NCI-H2196 (cell line): ENCODE measurements at regions not wholly inside any gene's neighbourhood (a gene's known extent, or its start where the extent isn't known, plus 50 kb on each side); places are given as distances from the start of the nearest gene placed in this dataset.

ENCODE experiments used
- DNase-seq: peaks from one replicate; lab custom pipeline; 2025; ENCODE audit not compliant: unreplicated experiment; lab: John Stamatoyannopoulos, UW

GRCh38 chr5:30764704-30765103 is 428.8 kb upstream of the CDH6 start:
- DNase-seq: no peak

- DNase-seq: no peak
These were observed 433.8 kb upstream of the CDH6 start for GRCh38 chr5:30759731-30760130.

- no peak for DNase-seq
These were observed 441.5 kb upstream of the CDH6 start for GRCh38 chr5:30752015-30752414.

GRCh38 chr5:30749971-30750370 is 443.5 kb upstream of the CDH6 start:
- DNase-seq: no peak

- no peak for DNase-seq
These were observed 446.1 kb upstream of the CDH6 start for GRCh38 chr5:30747412-30747811.

GRCh38 chr5:30736669-30737068 is 456.8 kb upstream of the CDH6 start:
- DNase-seq: no peak

GRCh38 chr5:30734118-30734517 is 459.4 kb upstream of the CDH6 start:
- DNase-seq: no peak

GRCh38 chr5:30725073-30725472 is 468.4 kb upstream of the CDH6 start:
- DNase-seq: no peak

- DNase-seq: no peak
These were observed 495.3 kb upstream of the CDH6 start for GRCh38 chr5:30698217-30698616.

GRCh38 chr5:30693326-30693725 is 500.2 kb upstream of the CDH6 start:
- DNase-seq: no peak

GRCh38 chr5:30690931-30691330 is 502.6 kb upstream of the CDH6 start:
- DNase-seq: no peak

- DNase-seq: no peak
These were observed 506.0 kb upstream of the CDH6 start for GRCh38 chr5:30687461-30687860.

- DNase-seq: no peak
These were observed 507.0 kb upstream of the CDH6 start for GRCh38 chr5:30686530-30686929.

- no peak for DNase-seq
These were observed 517.2 kb upstream of the CDH6 start for GRCh38 chr5:30676223-30676840.

GRCh38 chr5:30667293-30667692 is 526.2 kb upstream of the CDH6 start:
- DNase-seq: no peak

- DNase-seq: no peak
These were observed 530.0 kb upstream of the CDH6 start for GRCh38 chr5:30663536-30663935.

GRCh38 chr5:30662373-30662772 is 531.1 kb upstream of the CDH6 start:
- DNase-seq: no peak

GRCh38 chr5:30661730-30662129 is 531.8 kb upstream of the CDH6 start:
- no peak for DNase-seq

GRCh38 chr5:30659417-30659816 is 534.1 kb upstream of the CDH6 start:
- DNase-seq: no peak

GRCh38 chr5:30650311-30650710 is 543.2 kb upstream of the CDH6 start:
- DNase-seq: no peak

- no peak for DNase-seq
These were observed 554.6 kb upstream of the CDH6 start for GRCh38 chr5:30638899-30639298.

- DNase-seq: no peak
These were observed 565.5 kb upstream of the CDH6 start for GRCh38 chr5:30627945-30628344.

- no peak for DNase-seq
These were observed 566.9 kb upstream of the CDH6 start for GRCh38 chr5:30626557-30626956.
